SK-N-SH (cell line): ENCODE measurements at regions not wholly inside any gene's neighbourhood (a gene's known extent, or its start where the extent isn't known, plus 50 kb on each side); places are given as distances from the start of the nearest gene placed in this dataset.

Experiments used
- CTCF ChIP-seq: fragments of 200-600 bp; sonication (generic); IDR thresholded peaks from 2 replicates; pipeline ENCODE4 v1.6.1; 2017; ENCODE audit warnings: antibody characterized with exemption, mild to moderate bottlenecking, moderate library complexity
- EP300 ChIP-seq, 2 experiments: IDR thresholded peaks; 2 replicates each; pipeline versions ENCODE4 v1.4.0 to v1.6.1; 2012; ENCODE audit warnings: borderline replicate concordance in 1 of 2, low read depth in 1 of 2, low read length in 1 of 2
- NRF1 ChIP-seq: IDR thresholded peaks from 2 replicates; pipeline ENCODE4 v1.6.1; 2012; ENCODE audit warnings: low read depth, mild to moderate bottlenecking, low read length
- POLR2AphosphoS5 ChIP-seq: IDR thresholded peaks from 2 replicates; pipeline ENCODE4 v1.6.1; 2012; ENCODE audit warnings: low read depth, low read length
- RCOR1 ChIP-seq: fragments of 150-350 bp; IDR thresholded peaks from 2 replicates; pipeline ENCODE4 v1.6.1; 2017; ENCODE audit warnings: antibody characterized with exemption, low read length
- RXRA ChIP-seq: IDR thresholded peaks from 2 replicates; pipeline ENCODE4 v1.4.0; 2012; ENCODE audit warnings: low read depth, mild to moderate bottlenecking, borderline replicate concordance

GRCh38 chr20:52303281-52303950 is 111.8 kb upstream of the ZFP64 start:
- no peak for TF ChIP-seq POLR2AphosphoS5
- TF ChIP-seq RCOR1, result no peak
- TF ChIP-seq RXRA, result no peak
- no peak for TF ChIP-seq CTCF
- no peak for TF ChIP-seq EP300 (IDR thresholded peaks at IDR 0.05; ENCODE audit: borderline replicate concordance in 1 of 2, low read depth in 1 of 2, low read length in 1 of 2)
- TF ChIP-seq NRF1, result no peak
